Hepatic stellate cell (primary cell): ENCODE measurements at regions not wholly inside any gene's neighbourhood (a gene's known extent, or its start where the extent isn't known, plus 50 kb on each side); places are given as distances from the start of the nearest gene placed in this dataset.

ENCODE experiments used
- DNase-seq: peaks from one replicate; pipeline ENCODE4 v3.0.0; 2011; ENCODE audit warnings: low spot score

GRCh38 chr9:119092125-119092524 lies 277.1 kb downstream of the BRINP1 start:
- no peak for DNase-seq

GRCh38 chr9:119094086-119094485 lies 275.1 kb downstream of the BRINP1 start:
- no peak for DNase-seq

- no peak for DNase-seq
Observed at GRCh38 chr9:119095072-119095471, 274.2 kb downstream of the BRINP1 start.

DNA sequence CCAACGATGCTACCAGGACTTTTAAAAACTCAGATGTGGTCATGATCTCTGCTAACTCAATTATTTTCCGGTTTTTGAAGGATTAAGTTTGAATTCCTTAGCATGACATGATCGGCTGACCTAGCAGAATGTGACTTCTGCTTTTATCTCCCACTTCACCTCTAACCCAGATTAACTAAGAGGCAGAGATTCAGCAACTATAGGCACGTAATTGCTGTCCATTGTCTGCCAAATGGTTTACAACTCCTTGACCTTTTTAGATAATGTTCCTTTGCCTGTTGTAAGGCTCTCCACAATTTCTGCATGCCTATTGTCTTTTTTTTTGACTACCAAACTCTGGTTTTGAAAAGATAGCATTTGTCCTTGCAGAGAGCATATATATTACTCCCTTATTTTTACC lies 268.2 kb downstream of the BRINP1 start:
- DNase-seq: no peak

- no peak for DNase-seq
Observed at GRCh38 chr9:119114681-119115080, 254.6 kb downstream of the BRINP1 start.
